Endothelial cell of umbilical vein (primary cell): ENCODE measurements at regions not wholly inside any gene's neighbourhood (a gene's known extent, or its start where the extent isn't known, plus 50 kb on each side); places are given as distances from the start of the nearest gene placed in this dataset.

Experiments
- CTCF ChIP-seq, 2 donors: IDR thresholded peaks; 1 replicate in 1 of 2; 2 replicates in 1 of 2; pipeline ENCODE4 v1.5.1; 2011; ENCODE audit warnings: low read length in 2 of 2, mild to moderate bottlenecking in 2 of 2, moderate library complexity in 2 of 2, control low read depth in 1 of 2, inconsistent platforms in 1 of 2, low read depth in 1 of 2; ENCODE audit not compliant: insufficient read depth in 1 of 2; ENCODE audit errors: extremely low read depth in 1 of 2
- EZH2 ChIP-seq: IDR thresholded peaks from 2 replicates; pipeline ENCODE4 v1.6.1; 2012; ENCODE audit warnings: borderline replicate concordance, low read depth, mild to moderate bottlenecking, moderate library complexity, low read length, inconsistent platforms; ENCODE audit not compliant: severe bottlenecking
- FOS ChIP-seq: IDR thresholded peaks from 2 replicates; pipeline ENCODE4 v1.6.1; 2011; ENCODE audit warnings: mild to moderate bottlenecking, low read length, moderate library complexity, borderline replicate concordance; ENCODE audit not compliant: insufficient read depth
- GATA2 ChIP-seq: IDR thresholded peaks from 2 replicates; pipeline ENCODE4 v1.7.0; 2011; ENCODE audit warnings: low read depth, mild to moderate bottlenecking, moderate library complexity, mixed read lengths, low read length; ENCODE audit not compliant: insufficient read length, insufficient read depth
- MAX ChIP-seq: IDR thresholded peaks from 2 replicates; pipeline ENCODE4 v1.6.1; 2011; ENCODE audit not compliant: insufficient read depth, insufficient read length
- POLR2A ChIP-seq: IDR thresholded peaks from 2 replicates; pipeline ENCODE4 v1.6.1; 2012; ENCODE audit warnings: low read depth, mild to moderate bottlenecking, control low read depth, low read length
- POLR2AphosphoS5 ChIP-seq: IDR thresholded peaks from 2 replicates; pipeline ENCODE4 v1.6.1; 2012; ENCODE audit warnings: low read depth, mild to moderate bottlenecking, control low read depth, low read length, moderate library complexity; ENCODE audit not compliant: insufficient read depth

- no peak for TF ChIP-seq EZH2
- TF ChIP-seq POLR2A = no peak
- TF ChIP-seq POLR2AphosphoS5 = no peak
- TF ChIP-seq CTCF (IDR thresholded peaks at IDR 0.05; ENCODE audit: extremely low read depth in 1 of 2, insufficient read depth in 1 of 2, low read depth in 1 of 2, low read length in 2 of 2) = no peak
- no peak for TF ChIP-seq MAX
- TF ChIP-seq GATA2 = no peak
- no peak for TF ChIP-seq FOS
Measured at GRCh38 chr12:58117201-58117600, 175.8 kb downstream of the ATP23 start.
